ENCODE measurements at regions not wholly inside any gene's neighbourhood (a gene's known extent, or its start where the extent isn't known, plus 50 kb on each side); places are given as distances from the start of the nearest gene placed in this dataset.
"Not testable (repeated sequence)": the region's sequence is repeated elsewhere in the genome, so short reads cannot be mapped to it uniquely, and the experiment has no call there.

- Mint-ChIP-seq H3K4me3 (no peak overlapping the region), H3K4me1 (peaks cover 21% of the 10 kb centered on the region), H3K9me3 (no peaks in the 10 kb centered on the region), H3K36me3 (no peaks in the 10 kb centered on the region), H3K27me3 (no peaks in the 10 kb centered on the region), H3K27ac (no peak overlapping the region)
- ATAC-seq (ENCODE audit: low read depth) = no peak
- no peak for DNase-seq (ENCODE audit: low spot score in 2 of 2)
Measured at GRCh38 chr10:4167216-4167615, 382.2 kb upstream of the KLF6 start.

GRCh38 chr10:4162571-4163286 lies 377.7 kb upstream of the KLF6 start:
- Mint-ChIP-seq H3K27ac (no peak overlapping the region), H3K36me3 (no peaks in the 10 kb centered on the region), H3K27me3 (no peaks in the 10 kb centered on the region), H3K9me3 (peaks cover 2% of the 10 kb centered on the region), H3K4me1 (peaks cover 9% of the 10 kb centered on the region), H3K4me3 (no peak overlapping the region)
- no peak for ATAC-seq (ENCODE audit: low read depth)
- no peak for DNase-seq (ENCODE audit: low spot score in 2 of 2)

DNA sequence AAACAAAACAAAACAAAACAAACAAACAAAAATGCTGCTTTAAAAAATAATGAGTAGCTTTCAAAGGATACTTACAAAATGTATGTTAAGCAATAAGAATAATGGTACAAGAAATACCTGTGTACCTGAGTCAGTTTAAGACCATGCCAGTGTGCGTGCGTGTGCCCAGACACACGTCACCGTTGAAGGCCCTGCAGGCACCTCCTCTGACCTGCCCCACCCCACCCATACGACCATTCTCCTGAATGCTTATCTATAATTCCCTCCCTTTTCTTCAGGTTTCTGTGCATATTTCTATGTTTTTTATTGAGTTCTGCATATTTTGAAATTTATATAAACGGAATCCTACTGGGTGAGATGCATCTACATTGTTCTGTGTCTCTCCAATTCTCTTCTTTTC lies 374.2 kb upstream of the KLF6 start:
- Mint-ChIP-seq H3K4me1 (peaks cover 9% of the 10 kb centered on the region), H3K27ac (no peak overlapping the region)

GRCh38 chr10:4154191-4154715 lies 369.2 kb upstream of the KLF6 start:
- ATAC-seq (ENCODE audit: low read depth) (no peak), DNase-seq (ENCODE audit: low spot score in 2 of 2) (no peak)
- no peak overlapping the region for H3K27ac Mint-ChIP-seq
- peaks cover 4% of the 10 kb centered on the region for H3K9me3 Mint-ChIP-seq
- peaks cover 3% of the 10 kb centered on the region for H3K4me1 Mint-ChIP-seq
- H3K4me3 Mint-ChIP-seq = no peak overlapping the region
- no peaks in the 10 kb centered on the region for H3K27me3 Mint-ChIP-seq
- H3K36me3 Mint-ChIP-seq = no peaks in the 10 kb centered on the region

More for the DNA sequence above, 374.2 kb upstream of the KLF6 start:
- DNase-seq (ENCODE audit: low spot score in 2 of 2) (no peak), ATAC-seq (ENCODE audit: low read depth) (no peak)
- H3K27me3 Mint-ChIP-seq = no peaks in the 10 kb centered on the region
- H3K36me3 Mint-ChIP-seq = no peaks in the 10 kb centered on the region
- no peak overlapping the region for H3K4me3 Mint-ChIP-seq
- peaks cover 2% of the 10 kb centered on the region for H3K9me3 Mint-ChIP-seq

GRCh38 chr10:4151466-4151865 lies 366.5 kb upstream of the KLF6 start:
- Mint-ChIP-seq H3K36me3 (peaks cover 2% of the 10 kb centered on the region), H3K27ac (no peak overlapping the region), H3K9me3 (peaks cover 5% of the 10 kb centered on the region), H3K27me3 (no peaks in the 10 kb centered on the region), H3K4me3 (no peak overlapping the region), H3K4me1 (peaks cover 3% of the 10 kb centered on the region)
- no peak for DNase-seq (ENCODE audit: low spot score in 2 of 2)
- ATAC-seq (ENCODE audit: low read depth) = no peak

DNA sequence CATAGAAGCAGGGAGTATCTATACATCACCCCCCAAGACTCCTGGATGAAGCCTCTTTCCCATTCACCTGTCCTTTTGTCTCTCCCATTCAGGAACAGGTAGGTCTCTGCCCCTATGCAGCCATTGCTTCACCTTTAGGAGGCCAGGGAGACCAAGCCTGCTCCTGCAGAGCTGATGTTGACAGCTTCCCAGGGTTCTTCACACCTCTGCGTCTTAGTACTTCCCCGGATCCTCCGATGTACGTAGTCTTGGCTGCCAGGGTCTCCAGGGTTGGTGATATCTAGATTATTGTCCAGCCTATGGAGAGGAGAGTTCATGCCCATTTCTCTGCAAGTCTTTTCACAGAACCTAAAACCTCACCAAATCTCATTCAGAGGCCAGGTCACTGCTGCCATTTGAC lies 365.7 kb upstream of the KLF6 start:
- no peak overlapping the region for H3K27ac Mint-ChIP-seq
- peaks cover 3% of the 10 kb centered on the region for H3K4me1 Mint-ChIP-seq
- H3K4me3 Mint-ChIP-seq = no peak overlapping the region
- peaks cover 2% of the 10 kb centered on the region for H3K36me3 Mint-ChIP-seq
- DNase-seq (ENCODE audit: low spot score in 2 of 2) = no peak
- ATAC-seq (ENCODE audit: low read depth) = no peak
- no peaks in the 10 kb centered on the region for H3K27me3 Mint-ChIP-seq
- H3K9me3 Mint-ChIP-seq = peaks cover 5% of the 10 kb centered on the region

DNA sequence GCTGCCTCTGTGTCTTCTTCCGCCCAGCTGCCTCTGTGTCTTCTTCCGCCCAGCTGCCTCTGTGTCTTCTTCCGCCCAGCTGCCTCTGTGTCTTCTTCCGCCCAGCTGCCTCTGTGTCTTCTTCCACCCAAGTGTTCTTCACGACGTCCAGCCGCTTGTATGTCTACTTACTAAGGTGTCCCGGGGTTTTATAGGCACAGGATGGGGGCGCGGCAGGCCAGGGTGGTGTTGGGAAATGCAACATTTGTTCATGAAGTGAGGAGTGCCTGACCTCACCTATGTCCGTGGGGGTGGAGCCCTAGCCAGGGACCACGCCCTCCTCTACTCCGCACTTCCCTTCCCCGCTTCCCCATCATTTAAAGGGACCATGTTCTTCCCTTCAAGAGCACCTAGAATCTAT lies 364.5 kb upstream of the KLF6 start:
- not testable (repeated sequence) for DNase-seq (ENCODE audit: low spot score in 2 of 2); H3K27me3 Mint-ChIP-seq; H3K36me3 Mint-ChIP-seq; H3K9me3 Mint-ChIP-seq; H3K4me1 Mint-ChIP-seq; H3K4me3 Mint-ChIP-seq
- H3K27ac Mint-ChIP-seq = peak overlapping the region; percentile 69
- ATAC-seq (ENCODE audit: low read depth) = peak; percentile 34

- DNase-seq (ENCODE audit: low spot score in 2 of 2) (no peak), ATAC-seq (ENCODE audit: low read depth) (no peak)
- peaks cover 3% of the 10 kb centered on the region for H3K4me1 Mint-ChIP-seq
- H3K27me3 Mint-ChIP-seq = no peaks in the 10 kb centered on the region
- no peak overlapping the region for H3K4me3 Mint-ChIP-seq
- peaks cover 2% of the 10 kb centered on the region for H3K36me3 Mint-ChIP-seq
- peaks cover 5% of the 10 kb centered on the region for H3K9me3 Mint-ChIP-seq
- H3K27ac Mint-ChIP-seq = no peak overlapping the region
Measured at GRCh38 chr10:4147245-4147644, 362.2 kb upstream of the KLF6 start.

GRCh38 chr10:4144817-4145216 lies 359.8 kb upstream of the KLF6 start:
- Mint-ChIP-seq H3K27ac (no peak overlapping the region), H3K9me3 (peaks cover 13% of the 10 kb centered on the region), H3K4me1 (peaks cover 3% of the 10 kb centered on the region), H3K4me3 (no peak overlapping the region), H3K27me3 (no peaks in the 10 kb centered on the region), H3K36me3 (peaks cover 10% of the 10 kb centered on the region)
- ATAC-seq (ENCODE audit: low read depth) = no peak
- DNase-seq (ENCODE audit: low spot score in 2 of 2) = no peak

- ATAC-seq (ENCODE audit: low read depth) = no peak
- Mint-ChIP-seq H3K36me3 (peaks cover 8% of the 10 kb centered on the region), H3K27ac (no peak overlapping the region), H3K27me3 (no peaks in the 10 kb centered on the region), H3K9me3 (peaks cover 10% of the 10 kb centered on the region), H3K4me3 (no peak overlapping the region), H3K4me1 (peaks cover 2% of the 10 kb centered on the region)
- DNase-seq (ENCODE audit: low spot score in 2 of 2) = no peak
Measured at GRCh38 chr10:4141471-4141870, 356.5 kb upstream of the KLF6 start.

DNA sequence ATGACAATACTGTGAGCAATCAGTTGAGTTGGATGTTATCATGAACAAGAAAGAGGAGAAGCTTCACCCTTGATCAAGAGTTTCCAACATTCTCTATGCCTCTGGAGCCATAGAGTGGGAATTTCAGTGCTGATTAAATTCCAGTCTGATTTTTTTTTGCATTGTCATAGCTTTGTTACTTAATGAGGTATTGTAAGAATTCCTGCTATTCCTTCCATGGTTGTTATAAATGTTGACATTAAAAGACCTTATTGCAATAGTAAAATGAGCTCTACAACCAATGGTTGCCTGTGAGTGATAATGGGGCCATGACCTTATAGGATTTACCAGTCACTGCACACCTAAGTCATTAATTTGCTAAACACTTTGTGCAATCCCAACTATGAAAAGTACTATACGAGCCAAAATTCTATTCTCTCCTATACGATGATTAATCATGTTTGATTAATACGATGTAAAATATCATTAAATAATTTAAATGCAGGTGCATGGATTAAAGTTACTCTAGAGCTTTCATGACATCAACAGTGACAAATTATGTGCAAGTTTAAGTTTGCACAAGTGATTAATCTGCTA lies 353.2 kb upstream of the KLF6 start:
- no peak overlapping the region for H3K4me3 Mint-ChIP-seq
- H3K4me1 Mint-ChIP-seq = peaks cover 21% of the 10 kb centered on the region
- peaks cover 8% of the 10 kb centered on the region for H3K36me3 Mint-ChIP-seq
- no peak for ATAC-seq (ENCODE audit: low read depth)
- no peak overlapping the region for H3K27ac Mint-ChIP-seq
- peaks cover 10% of the 10 kb centered on the region for H3K9me3 Mint-ChIP-seq
- no peaks in the 10 kb centered on the region for H3K27me3 Mint-ChIP-seq
- DNase-seq (ENCODE audit: low spot score in 2 of 2) = no peak

- peaks cover 21% of the 10 kb centered on the region for H3K4me1 Mint-ChIP-seq
- H3K4me3 Mint-ChIP-seq = no peak overlapping the region
- H3K9me3 Mint-ChIP-seq = peaks cover 10% of the 10 kb centered on the region
- peaks cover 8% of the 10 kb centered on the region for H3K36me3 Mint-ChIP-seq
- no peaks in the 10 kb centered on the region for H3K27me3 Mint-ChIP-seq
- DNase-seq (ENCODE audit: low spot score in 2 of 2) (no peak), ATAC-seq (ENCODE audit: low read depth) (no peak)
- H3K27ac Mint-ChIP-seq = no peak overlapping the region
Measured at GRCh38 chr10:4137299-4137698, 352.3 kb upstream of the KLF6 start.

DNA sequence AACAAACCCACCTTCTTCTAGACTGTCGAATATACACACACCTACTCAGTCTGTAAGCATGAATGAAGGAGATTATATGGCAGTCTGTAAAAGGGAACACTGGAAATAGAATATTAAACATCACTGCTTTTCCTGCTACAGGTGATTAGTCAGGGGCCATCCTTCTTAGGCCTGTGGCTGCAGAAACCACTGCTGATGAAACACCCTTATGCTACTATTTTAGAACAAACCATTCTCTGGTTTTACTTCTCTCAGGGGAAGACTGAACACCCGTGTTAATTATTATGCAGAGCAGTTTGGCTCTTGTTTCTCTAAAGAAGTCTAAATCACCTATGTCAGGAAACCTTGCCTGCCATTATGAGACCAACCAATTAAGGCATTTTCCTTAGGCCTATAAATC lies 351.1 kb upstream of the KLF6 start:
- no peak overlapping the region for H3K4me3 Mint-ChIP-seq
- peaks cover 21% of the 10 kb centered on the region for H3K4me1 Mint-ChIP-seq
- ATAC-seq (ENCODE audit: low read depth) (peak; percentile 24), DNase-seq (ENCODE audit: low spot score in 2 of 2) (no peak)
- H3K27ac Mint-ChIP-seq = no peak overlapping the region
- no peaks in the 10 kb centered on the region for H3K27me3 Mint-ChIP-seq
- H3K36me3 Mint-ChIP-seq = peaks cover 4% of the 10 kb centered on the region
- peaks cover 5% of the 10 kb centered on the region for H3K9me3 Mint-ChIP-seq

- H3K27ac Mint-ChIP-seq = no peak overlapping the region
- H3K36me3 Mint-ChIP-seq = no peaks in the 10 kb centered on the region
- no peaks in the 10 kb centered on the region for H3K27me3 Mint-ChIP-seq
- H3K4me3 Mint-ChIP-seq = no peak overlapping the region
- H3K4me1 Mint-ChIP-seq = peaks cover 37% of the 10 kb centered on the region
- H3K9me3 Mint-ChIP-seq = peaks cover 1% of the 10 kb centered on the region
- no peak for DNase-seq (ENCODE audit: low spot score in 2 of 2)
- ATAC-seq (ENCODE audit: low read depth) = no peak
Measured at GRCh38 chr10:4132216-4132556, 347.2 kb upstream of the KLF6 start.

Measured in memory B cell (primary cell).